ENCODE measurements at regions not wholly inside any gene's neighbourhood (a gene's known extent, or its start where the extent isn't known, plus 50 kb on each side); places are given as distances from the start of the nearest gene placed in this dataset.

DNA sequence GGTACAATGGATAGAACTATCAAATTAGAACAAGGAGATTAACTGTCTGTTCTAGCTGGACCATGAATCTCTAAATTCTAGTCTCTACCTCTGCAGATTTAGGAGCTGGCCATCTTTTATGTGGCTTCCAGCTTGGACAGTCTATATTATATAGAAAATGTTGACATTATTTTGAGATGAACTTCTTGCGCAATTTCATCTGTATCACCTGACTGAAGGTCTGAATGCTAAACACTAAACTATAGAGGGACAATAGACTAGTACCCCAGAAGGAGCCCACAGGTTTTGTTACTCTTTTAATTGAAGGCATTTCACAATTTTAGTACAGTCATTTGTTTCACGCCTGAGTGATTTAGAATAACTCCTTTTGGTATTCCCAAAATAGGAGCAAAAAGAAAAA lies 222.4 kb upstream of the ANKRD30A start:
- WGBS, 5 donors: 43 to 97% (median 96%) methylated on average over 2 of the region's 2 CpGs
- TF ChIP-seq POLR2AphosphoS5 (IDR thresholded peaks at IDR 0.05) (no peak), EP300 (IDR thresholded peaks at IDR 0.05) (no peak), POLR2A (IDR thresholded peaks at IDR 0.05) (no peak)
- TF ChIP-seq, protein P1, sequence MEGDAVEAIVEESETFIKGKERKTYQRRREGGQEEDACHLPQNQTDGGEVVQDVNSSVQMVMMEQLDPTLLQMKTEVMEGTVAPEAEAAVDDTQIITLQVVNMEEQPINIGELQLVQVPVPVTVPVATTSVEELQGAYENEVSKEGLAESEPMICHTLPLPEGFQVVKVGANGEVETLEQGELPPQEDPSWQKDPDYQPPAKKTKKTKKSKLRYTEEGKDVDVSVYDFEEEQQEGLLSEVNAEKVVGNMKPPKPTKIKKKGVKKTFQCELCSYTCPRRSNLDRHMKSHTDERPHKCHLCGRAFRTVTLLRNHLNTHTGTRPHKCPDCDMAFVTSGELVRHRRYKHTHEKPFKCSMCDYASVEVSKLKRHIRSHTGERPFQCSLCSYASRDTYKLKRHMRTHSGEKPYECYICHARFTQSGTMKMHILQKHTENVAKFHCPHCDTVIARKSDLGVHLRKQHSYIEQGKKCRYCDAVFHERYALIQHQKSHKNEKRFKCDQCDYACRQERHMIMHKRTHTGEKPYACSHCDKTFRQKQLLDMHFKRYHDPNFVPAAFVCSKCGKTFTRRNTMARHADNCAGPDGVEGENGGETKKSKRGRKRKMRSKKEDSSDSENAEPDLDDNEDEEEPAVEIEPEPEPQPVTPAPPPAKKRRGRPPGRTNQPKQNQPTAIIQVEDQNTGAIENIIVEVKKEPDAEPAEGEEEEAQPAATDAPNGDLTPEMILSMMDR (IDR thresholded peaks at IDR 0.05): no peak
- no peaks in the 10 kb centered on the region for H3K4me1 ChIP-seq
- H3K9me3 ChIP-seq: peaks cover 0 to 9% (median 0%) of the 10 kb centered on the region in 4 donors
- no peak for DNase-seq
- H3K27me3 ChIP-seq: no peaks in the 10 kb centered on the region
- intact Hi-C loops (cut with DNase I; ENCODE audit: low total_unique reads): no loop called here
- no peak overlapping the region for H3K4me3 ChIP-seq
- H3K27ac ChIP-seq: no peak overlapping the region
- no peaks in the 10 kb centered on the region for H3K36me3 ChIP-seq

DNA sequence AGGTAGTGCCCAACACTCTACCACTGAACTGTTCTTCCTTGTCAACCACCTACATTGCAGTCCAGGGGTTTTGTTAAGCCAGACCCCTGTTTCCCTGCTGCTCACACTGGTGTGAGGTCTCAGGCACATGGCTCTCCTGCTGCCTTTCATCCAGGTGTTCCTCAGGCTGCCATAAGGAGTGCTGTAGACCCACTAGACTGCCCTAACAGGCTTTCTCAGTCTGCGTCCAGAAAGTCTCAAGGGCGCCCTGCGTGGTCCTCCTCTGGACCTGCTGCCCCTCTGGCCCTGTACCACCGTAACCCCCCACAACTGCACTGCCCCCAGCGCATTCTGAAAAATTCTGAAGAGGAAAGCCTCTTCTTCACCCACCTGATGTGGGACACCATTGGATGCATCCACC lies 225.7 kb upstream of the ANKRD30A start:
- H3K27ac ChIP-seq: no peak overlapping the region
- no peaks in the 10 kb centered on the region for H3K4me1 ChIP-seq
- H3K9me3 ChIP-seq: peaks cover 0 to 9% (median 0%) of the 10 kb centered on the region in 4 donors
- H3K4me3 ChIP-seq: no peak overlapping the region
- no peak for TF ChIP-seq POLR2AphosphoS5 (IDR thresholded peaks at IDR 0.05)
- TF ChIP-seq EP300 (IDR thresholded peaks at IDR 0.05): no peak
- TF ChIP-seq, protein P1 (IDR thresholded peaks at IDR 0.05): no peak
- TF ChIP-seq POLR2A (IDR thresholded peaks at IDR 0.05): no peak
- no peaks in the 10 kb centered on the region for H3K36me3 ChIP-seq
- intact Hi-C loops (cut with DNase I; ENCODE audit: low total_unique reads): no loop called here
- no peaks in the 10 kb centered on the region for H3K27me3 ChIP-seq
- 63 to 87% (median 83%) methylated on average over 5 of the region's 5 CpGs for WGBS, 5 donors
- DNase-seq: no peak

DNA sequence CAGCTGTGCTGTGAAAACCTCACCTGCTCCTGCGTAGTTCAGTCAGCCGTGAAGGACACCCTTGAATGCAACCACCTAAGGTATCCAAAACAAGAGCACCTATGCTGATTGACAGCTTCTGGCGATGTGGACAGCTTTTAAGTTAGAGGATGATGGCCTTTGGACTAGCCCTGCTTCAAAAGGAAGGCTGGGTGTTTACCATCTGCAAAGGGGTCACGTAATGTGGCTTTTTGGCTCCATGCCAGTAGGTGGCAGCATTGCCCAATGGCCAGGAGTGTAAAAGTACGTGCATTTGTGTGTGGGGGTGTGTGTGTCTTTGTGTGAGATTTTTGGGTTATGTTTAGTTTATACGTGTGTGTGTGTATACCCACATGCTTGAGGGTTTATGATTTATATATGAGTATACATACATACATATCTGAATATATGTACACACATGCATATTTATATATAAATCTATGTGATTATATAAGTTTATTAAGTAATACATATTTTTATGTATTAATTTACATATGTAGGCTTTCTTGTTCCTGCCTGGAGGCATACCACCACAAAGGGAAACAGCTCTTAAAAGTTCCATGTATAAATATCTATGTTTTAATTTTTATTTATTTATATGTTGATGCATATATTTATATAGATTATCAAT lies 236.3 kb upstream of the ANKRD30A start:
- Histone ChIP-seq H3K4me1 (no peaks in the 10 kb centered on the region), H3K9me3 (no peaks in the 10 kb centered on the region), H3K4me3 (no peak overlapping the region), H3K27ac (no peak overlapping the region), H3K27me3 (no peaks in the 10 kb centered on the region), H3K36me3 (no peaks in the 10 kb centered on the region)
- intact Hi-C loops (cut with DNase I; ENCODE audit: low total_unique reads): no loop called here
- no peak for TF ChIP-seq POLR2AphosphoS5 (IDR thresholded peaks at IDR 0.05)
- no peak for TF ChIP-seq EP300 (IDR thresholded peaks at IDR 0.05)
- TF ChIP-seq POLR2A (IDR thresholded peaks at IDR 0.05): no peak
- TF ChIP-seq, protein P1 (IDR thresholded peaks at IDR 0.05): no peak
- DNase-seq: peak; percentile 42 to 77
- WGBS, 5 donors: 22 to 43% (median 27%) methylated on average over 6 of the region's 6 CpGs

DNA sequence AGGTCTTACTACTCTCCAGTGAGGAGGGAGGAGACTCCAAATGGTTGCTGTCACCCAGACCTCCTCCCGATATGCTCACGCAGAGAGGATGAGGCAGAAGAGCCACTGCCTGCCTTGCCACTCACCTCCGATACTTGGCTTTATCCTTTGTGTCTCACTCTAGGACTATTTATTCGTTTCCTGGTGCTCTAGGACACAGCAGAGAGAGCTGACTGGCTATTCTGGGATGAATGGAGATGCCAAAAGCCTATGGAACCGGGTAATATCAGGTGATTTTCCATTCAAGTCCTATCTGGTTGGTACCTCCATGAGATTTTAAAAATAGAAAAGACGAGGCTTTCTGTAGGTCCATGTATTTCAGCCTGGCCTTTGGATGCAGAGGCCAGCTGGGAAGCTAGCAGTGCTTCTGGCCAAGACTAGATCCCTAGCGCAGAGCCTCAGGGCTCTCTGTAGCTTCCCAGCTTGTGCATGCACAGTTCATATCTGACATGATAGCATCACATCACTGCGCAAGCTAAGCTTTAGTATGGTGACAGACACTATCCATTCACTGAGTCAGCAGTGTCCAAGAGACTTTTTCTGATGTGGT lies 239.0 kb upstream of the ANKRD30A start:
- WGBS, 5 donors: 74 to 88% (median 79%) methylated on average over 8 of the region's 8 CpGs
- no peaks in the 10 kb centered on the region for H3K36me3 ChIP-seq
- no peaks in the 10 kb centered on the region for H3K4me1 ChIP-seq
- H3K9me3 ChIP-seq: no peaks in the 10 kb centered on the region
- no peak for DNase-seq
- TF ChIP-seq POLR2A (IDR thresholded peaks at IDR 0.05): no peak
- TF ChIP-seq POLR2AphosphoS5 (IDR thresholded peaks at IDR 0.05): no peak
- no peak for TF ChIP-seq EP300 (IDR thresholded peaks at IDR 0.05)
- TF ChIP-seq, protein P1 (IDR thresholded peaks at IDR 0.05): no peak
- H3K4me3 ChIP-seq: no peak overlapping the region
- H3K27ac ChIP-seq: no peak overlapping the region
- intact Hi-C loops (cut with DNase I; ENCODE audit: low total_unique reads): no loop called here
- H3K27me3 ChIP-seq: no peaks in the 10 kb centered on the region
